CMK (cell line): ENCODE measurements at regions not wholly inside any gene's neighbourhood (a gene's known extent, or its start where the extent isn't known, plus 50 kb on each side); places are given as distances from the start of the nearest gene placed in this dataset.

Experiments used
- DNase-seq: peaks from one replicate; pipeline ENCODE4 v3.0.0-alpha.2; 2010; ENCODE audit warnings: low read depth

DNA sequence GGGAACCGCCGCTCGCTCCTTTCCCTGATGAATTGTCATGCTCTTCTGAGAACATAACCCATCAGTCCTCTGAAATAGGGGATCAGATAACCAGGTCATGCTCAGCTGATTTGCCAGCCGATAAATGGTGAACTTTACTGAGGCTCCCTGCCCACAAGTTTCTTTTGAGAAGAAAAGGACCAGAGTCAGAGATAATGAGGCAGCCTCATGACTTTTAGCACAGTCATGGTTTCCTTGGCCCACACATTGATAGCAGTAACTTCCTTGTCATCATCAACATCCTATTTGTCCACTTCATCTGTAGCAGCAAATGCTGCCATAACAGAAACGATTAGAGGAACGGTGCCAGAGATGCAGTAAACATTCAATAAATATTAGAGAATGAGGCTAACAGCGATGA is 509.0 kb downstream of the GATA3 start:
- DNase-seq = no peak

DNA sequence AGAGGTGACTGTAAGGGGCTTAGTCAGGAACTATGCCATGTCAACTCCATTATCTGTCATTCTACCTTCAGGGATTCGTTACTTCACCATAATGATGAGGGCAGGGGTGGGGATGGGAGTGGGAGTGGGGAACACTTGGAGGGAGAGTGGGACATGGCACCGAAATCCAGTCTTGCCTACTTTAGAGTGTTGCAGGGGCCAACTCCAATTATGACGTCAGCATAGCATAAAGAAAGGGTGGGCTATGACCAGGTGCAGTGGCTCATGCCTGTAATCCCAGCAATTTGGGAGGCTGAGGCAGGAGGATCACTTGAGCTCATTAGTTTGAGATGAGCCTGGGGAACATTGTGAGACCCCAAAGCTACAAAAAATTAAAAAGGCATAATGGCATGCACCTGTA is 512.2 kb downstream of the GATA3 start:
- DNase-seq = no peak

DNA sequence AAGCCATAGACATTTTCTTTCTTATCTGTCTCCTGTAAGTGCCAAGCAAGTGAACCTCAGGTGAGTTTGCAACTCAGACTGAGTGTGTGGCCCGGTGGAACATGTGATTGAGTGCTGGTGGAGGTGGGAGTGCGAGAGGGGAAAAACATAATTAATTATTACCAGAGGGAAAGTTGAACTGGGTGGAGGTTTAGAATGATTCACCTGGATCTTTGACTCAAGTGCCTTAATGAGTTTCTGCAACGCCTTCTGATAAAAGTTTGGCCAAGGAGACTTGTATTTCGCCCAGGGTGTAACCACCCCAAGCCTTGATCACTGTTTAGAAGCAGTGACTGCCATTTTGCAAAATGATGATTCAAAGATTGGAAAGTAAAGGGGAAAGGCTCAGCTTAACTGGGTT is 513.9 kb downstream of the GATA3 start:
- no peak for DNase-seq

DNA sequence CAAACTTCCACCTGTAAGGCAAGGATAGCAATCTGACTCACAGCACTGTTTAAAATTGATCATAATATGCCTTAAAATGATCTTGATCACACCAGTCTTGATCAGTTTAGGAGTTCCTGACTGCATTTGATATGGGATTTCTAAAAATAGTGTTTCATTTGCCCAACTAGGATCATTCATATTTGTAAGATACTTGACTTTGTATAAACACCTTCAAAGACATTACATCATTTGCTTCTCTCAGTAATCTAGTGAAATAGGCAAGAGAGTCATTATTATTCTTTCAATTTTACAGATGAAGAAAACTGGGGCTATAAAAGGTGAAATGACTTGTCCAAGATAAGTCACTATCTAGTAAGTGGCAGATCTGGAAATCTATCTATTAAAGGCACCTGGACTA is 521.1 kb downstream of the GATA3 start:
- DNase-seq = no peak

DNA sequence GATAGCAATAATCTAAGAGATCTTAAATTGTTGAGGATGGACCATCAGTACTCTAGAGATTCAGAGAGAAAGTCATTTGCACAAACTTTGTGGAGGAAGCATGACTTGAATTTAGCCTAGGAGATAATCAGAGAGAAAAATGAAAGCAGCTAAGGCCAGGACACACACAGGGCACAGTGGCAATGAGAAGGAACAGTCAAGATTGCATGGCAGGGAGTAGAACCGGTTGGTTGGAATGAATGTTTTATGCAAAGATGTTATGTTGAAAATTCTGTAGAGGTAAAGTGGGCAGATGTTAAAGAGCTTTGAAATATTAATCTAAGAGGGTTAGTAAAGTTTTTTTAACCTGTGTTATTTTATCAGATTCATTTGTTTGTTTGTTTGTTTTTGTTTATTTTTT is 521.8 kb downstream of the GATA3 start:
- no peak for DNase-seq

DNA sequence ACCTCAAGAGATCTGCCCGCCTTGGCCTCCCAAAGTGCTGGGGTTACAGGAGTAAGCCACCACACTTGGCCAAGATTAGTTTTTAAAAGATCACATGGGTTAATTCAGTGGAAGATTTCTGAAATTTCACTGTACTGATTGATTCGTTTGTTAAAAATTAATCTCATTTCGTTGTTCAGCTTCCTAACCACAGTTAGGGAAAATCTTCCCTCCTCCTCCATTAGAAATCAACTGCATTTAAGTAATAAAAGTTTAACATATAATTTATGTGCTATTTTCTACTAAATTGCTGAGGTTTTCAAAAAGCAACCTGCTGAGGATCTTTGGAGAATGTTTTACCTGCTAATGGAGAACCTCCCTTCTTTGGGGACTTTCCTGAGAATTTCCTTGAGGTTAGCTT is 522.4 kb downstream of the GATA3 start:
- DNase-seq = no peak

DNA sequence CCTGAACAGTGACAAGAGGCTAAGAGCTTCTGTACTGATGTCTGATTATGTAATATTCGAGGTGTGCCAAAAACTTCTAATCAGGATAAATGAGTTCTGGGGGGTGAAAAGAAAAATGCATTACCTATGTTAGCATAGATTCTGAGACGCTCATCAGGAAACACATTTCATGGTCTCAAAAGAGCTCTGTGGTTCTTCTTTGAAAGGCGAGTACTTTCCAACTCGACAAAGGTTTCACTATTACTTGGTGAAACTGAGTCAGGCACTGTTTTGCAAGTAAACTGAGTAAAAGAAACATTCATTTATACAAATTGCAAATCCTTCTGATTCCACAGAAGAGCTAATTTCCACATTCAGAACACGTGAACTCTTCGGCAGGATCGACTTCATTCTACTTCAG is 523.2 kb downstream of the GATA3 start:
- DNase-seq = no peak

DNA sequence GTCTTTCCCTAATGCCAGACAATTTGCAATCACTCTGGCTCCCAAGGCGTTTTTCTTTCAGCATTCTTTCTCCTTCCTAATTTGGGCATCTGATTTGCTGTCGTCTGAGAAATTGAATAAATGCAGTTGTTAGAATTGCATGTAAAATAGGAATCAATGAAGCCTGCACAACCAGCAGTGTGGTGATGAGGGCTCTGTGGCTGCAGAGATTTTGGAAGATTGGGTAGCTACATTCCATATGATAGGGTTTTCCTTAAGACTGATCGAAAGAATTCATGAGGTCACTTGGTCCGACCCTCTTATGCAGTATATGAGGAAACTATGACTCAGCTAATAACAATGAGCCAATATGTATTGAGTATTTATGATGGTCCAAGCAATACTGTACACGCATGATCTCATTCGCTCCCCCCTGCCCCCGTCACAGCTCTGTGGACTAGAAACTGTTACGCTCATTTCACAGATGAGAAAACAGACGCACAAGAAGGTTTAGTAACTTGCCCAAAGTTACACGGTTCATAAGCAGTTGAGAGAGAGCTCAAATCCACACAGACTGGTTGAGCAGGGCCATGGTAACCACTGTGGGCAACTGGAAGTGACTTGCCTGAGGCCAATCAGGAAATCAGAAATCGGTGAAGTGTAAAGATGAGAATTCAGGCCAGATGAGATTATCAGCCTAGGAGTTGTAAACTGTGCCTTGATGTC is 527.2 kb downstream of the GATA3 start:
- DNase-seq = no peak

DNA sequence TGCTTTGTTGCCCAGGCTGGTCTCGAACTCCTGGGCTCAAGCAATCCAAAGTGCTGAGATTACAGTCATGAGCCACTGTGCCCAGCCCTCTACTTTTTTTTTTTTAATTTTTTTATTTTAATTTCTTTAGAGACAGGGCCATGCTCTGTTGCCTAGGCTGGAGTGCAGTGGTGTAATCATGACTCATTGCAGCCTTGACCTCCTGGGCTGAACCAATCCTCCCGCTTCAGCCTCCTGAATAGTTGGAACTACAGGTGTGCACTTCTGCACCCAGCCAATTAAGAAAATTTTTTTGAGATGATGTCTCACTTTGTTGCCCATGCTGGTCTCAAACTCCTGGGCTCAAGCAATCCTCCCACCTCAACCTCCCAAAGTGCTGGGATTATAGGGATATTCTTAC is 528.6 kb downstream of the GATA3 start:
- no peak for DNase-seq

DNA sequence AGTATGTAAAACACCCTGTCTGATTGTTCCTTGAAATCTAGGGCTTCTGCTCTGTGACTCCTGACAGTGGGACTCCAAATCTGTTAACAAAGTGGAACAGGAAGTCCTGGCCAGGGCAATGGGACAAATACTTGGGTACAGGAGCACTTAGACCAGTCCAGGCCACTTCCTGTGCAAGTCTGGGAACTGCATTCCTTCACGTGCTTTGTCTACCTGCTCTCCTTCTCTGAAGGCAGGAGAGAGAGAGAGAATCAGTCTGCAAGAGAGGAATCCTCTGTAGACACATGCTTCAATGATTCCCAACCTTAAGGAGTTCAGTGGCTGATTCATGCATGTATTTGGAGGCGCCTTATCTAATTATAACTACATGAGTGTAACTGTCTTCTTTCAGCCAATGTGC is 530.2 kb downstream of the GATA3 start:
- DNase-seq = no peak

DNA sequence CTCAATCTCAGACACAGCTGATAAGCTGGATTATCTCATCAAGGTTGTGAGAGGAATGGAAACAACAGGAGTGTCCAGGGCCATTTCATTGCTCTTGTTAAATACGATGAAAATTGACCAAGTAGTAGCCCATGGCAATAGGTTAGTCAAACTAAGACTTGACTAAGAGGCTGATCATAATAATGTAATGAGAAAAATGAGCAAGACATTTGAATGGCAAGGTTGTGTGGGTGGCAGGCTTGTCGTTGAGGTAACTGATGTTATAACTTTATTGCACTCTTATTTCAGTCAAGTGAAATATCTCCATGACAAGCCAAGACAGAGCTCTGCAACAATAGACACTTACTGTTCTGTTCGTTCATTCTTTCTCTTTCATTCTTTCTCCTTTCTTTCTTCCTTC is 532.0 kb downstream of the GATA3 start:
- DNase-seq = no peak

DNA sequence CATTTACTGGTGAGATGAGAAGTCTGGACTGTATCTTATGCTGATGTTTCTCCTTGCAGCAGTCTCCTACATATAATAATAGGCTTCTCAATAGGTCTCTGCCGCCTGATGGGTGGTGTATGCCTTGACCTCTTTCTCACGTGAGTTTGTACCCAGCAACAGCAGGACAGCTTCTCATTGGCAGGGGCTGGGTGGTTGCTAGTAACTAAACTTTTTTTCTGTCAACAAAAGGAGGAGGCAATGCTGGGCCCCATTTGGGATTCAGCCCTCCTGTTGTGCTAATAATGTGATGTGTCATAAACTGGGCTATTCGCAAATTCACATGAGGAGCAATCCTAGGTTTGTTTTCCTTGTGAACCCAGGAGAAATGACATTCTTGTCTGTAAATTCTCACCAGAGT is 533.6 kb downstream of the GATA3 start:
- DNase-seq = no peak

DNA sequence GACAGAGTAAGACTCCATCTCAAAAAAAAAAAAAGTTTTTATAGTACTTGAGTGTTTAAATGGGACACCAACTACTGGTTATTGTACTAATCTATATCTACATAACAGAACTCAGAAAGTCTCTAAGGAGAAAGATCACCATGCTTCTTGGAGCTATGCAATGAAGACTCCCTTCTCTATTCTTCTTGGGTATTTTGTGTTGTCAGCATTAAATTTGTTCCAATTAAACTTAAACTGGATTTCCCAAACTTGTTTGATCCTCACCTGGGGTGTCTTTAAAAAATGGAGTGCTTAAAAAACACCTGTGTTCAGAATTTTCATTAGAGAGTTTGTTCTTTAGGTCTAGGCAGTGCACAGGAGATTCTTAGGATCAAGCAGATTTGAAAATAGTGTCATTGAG is 536.0 kb downstream of the GATA3 start:
- DNase-seq = no peak

DNA sequence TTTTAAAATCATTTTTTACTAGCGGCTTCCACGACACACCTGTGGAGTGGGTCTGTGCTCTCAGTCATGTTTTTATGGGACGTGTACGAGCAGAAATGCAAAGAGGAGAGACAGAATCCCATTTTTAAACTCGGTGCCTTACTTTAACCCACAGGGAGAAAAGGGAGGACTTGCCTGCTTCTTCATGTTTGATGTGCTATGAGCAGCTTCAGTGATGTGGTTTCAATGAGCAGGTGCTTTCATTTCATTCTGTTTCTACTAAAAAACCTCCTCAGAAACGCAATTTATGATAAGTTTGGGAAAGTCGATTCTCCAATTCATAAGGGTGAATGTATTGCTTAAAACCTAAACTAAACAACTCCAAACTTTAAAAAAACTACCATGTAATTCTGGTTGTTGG is 537.2 kb downstream of the GATA3 start:
- DNase-seq = no peak

DNA sequence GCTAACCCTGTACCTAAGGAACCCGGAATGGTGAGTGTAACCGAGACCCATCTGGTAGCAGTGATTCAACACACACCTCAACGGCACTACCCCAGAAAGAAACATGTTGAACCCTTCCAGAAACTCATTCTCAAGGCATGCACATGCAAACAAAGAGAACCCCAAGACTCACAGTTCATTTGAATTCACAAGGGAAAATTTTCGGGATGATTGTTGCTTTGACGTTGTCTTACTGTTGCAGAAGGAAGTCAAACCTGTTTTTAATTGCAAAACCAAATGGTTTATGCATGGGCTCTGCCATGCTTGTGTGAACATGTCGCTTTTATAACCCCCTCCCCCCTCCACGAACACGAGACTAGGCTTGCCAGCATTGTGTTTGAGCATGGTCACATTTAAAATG is 539.7 kb downstream of the GATA3 start:
- no peak for DNase-seq

DNA sequence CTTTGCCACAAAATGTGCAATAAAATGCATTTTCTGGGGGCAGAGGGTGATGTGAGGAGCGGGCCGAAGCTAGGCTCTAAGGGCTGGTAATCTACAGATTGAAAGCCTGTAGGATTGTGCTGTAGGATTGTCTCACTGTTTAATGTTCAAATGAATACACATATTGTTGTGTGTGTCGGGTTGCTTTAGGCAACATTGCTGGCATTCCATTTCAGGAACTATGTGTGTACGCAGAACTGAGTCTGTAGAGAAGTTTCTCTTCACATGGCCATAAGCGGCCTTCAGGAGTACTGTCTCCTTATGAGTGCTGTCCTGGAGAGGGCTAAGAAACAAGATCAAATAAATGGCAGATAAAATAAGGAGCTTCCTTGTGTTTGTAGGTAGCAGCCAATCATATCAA is 540.2 kb downstream of the GATA3 start:
- DNase-seq = no peak

DNA sequence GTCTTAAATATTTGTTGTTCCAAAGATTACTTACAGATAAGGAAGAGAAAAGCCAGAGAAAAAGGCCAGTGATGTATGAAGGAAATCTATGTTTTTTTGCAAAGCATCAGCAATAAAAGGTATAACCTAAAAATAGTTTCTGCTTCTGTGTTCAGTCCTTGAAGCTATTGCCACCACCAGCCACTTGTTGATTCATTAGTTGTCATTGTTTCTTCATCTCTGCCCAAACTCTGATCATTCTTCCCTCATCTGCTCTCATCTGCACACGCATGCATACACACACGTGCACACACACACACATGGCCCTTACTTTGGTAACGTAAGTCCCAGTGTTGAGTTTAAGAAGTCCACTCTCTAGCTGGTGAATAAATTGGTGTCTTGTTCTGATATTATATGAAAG is 540.7 kb downstream of the GATA3 start:
- DNase-seq = no peak

DNA sequence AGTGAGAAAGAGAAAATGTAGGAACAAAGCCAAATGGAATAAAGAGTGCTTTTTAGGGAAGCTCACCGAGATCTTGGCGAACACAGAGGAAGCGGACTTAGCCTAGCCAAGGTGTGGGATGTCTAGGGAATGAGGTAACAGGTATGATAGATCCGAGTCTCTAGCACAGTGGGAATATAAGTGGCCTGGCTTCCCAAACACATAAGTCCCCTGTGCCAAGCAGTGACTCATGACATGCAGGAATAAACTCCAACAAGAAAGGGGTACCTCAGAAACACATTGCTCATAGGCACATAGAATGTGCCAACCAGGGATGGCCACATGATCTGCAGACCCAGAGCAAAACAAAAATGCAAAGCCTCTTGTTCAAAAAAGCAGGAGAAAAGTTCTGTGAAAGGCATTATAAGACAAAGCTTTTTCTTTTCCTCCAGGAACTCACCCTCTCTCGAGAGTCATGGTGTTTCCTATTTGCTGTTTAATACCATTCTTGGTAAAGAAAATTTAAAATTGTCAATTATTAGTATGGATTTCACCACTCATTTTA is 542.5 kb downstream of the GATA3 start:
- DNase-seq = no peak

DNA sequence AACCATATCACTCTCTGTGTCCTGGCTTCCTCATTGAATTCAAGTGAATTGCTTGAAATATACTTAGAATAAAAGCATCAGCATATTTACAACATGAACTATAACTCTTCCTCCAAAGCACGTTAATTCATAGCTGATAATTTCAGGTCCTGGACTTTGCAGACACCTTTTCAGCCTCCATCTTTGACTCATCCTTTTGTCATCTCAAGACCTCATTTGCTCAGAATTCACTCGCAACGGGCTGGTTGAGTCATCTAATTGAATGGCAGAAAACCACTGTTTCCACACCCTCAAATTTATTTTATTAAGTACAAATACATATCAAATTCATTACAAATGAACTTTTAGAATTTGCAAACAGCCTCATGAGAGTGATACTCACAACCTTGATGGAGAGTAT is 545.7 kb downstream of the GATA3 start:
- no peak for DNase-seq

DNA sequence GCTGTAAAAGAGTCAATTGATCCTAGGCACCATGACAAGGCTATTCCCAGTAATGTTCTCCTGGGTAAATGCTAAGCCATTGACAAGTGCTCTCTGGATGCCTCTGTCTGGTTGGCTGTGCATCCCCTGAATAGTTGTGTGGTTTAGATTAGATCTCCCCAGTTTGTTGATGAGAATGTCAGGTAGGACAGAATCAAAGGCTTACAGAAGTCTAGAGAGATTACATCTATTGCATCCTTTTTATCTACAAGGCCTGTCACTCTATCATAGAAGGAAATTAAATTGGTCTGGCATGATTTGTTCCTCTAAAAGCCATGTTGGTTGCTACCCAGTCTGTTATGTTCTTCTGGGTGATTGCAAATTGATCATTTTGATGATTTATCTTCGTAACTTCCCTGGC is 548.3 kb downstream of the GATA3 start:
- no peak for DNase-seq

DNA sequence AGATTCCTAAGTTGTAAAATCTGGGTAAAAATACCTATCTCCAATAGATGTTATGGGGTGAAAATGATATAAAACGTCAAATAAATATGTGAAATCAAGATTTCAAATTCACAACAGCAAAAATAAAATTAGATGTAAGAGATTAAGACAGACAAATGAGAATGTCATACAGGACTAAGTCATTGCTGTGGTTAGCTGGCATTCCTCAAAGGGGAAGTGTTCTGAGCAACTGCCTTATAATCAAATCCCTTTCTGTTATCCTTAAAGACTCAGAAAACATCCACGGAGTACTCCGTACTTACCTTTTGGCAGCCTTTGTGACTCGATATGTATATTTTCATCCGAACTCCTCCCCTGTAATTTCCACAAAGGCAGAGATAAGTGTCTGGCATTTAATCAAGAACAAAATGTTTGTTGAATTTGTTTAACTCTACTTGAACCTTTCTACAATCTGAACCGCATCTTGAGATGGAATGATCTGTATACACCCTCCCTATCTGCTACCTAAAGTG is 559.6 kb downstream of the GATA3 start:
- DNase-seq = no peak

DNA sequence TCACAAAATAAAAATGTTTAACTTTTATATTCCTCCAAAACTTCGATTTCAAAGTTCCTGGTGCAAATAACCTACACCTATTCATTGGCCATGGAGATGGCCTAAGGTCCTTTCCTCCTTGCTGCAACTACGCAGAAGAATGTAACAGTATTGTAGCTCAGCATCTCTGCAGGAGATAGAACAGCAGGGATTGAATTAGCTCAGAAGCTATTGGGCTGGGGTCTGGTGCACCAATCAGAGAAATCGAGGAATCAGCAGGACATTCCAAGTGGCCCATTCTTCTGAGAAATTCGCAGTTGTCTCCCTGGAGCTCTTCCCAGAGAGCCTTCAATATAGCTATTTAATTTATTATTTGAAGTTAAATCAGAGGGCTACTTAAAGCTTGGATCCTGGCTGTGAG is 560.6 kb downstream of the GATA3 start:
- no peak for DNase-seq

DNA sequence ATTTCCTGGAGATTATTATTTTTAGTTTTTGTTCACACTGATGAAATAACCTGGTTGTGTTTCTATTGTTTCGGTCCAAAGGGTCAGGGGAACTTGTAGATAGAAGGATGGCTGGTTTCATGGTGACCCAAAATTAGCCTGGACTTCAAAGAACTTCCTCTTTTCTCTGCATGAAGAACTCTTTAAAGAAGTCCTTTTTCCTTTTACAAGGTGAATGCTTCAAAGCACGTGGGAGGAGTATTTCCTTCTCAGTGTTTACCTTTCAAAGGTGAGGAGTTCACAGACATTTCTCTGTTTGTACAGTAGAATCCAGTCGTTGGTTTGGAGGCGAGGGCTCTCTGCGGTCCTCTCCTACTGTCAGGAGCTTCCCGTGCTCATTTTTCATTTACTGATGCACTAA is 561.7 kb downstream of the GATA3 start:
- no peak for DNase-seq

DNA sequence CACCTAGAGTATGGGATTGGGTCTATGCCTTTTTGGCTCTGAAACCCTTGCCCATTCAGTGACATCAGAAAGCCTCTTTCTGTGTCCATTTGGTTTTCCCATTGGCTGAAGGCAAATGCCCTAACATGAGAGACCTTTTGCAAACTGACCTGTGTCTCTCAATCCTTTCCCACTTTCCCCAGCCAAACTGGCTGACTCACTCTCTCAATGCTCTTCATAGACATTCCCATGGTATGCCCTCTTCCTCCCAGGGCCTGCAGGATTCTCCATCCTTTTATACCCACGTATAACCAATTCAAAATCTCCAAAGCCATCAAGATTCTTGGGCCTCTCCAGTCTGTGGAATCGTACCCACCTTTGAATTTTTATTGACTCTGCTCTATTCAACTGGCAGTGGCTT is 563.3 kb downstream of the GATA3 start:
- no peak for DNase-seq
